Body of pancreas (tissue), 4 donors: ENCODE measurements at regions not wholly inside any gene's neighbourhood (a gene's known extent, or its start where the extent isn't known, plus 50 kb on each side); places are given as distances from the start of the nearest gene placed in this dataset.

Experiments
- POLR2A ChIP-seq, 3 donors: fragments of 450-650 bp; IDR thresholded peaks; one replicate each; pipeline ENCODE4 v1.6.1; 2016; ENCODE audit warnings: antibody characterized with exemption in 3 of 3, mild to moderate bottlenecking in 2 of 3
- TF ChIP-seq, protein P1 (sequence below), 7 experiments: fragments of 450-650 bp in 4 of 7; fragments of 200-600 bp in 3 of 7; sonication (generic) in 3 of 7; IDR thresholded peaks; one replicate each; pipeline ENCODE4 v1.5.1; 2016 to 2019; ENCODE audit warnings: antibody characterized with exemption in 7 of 7

DNA sequence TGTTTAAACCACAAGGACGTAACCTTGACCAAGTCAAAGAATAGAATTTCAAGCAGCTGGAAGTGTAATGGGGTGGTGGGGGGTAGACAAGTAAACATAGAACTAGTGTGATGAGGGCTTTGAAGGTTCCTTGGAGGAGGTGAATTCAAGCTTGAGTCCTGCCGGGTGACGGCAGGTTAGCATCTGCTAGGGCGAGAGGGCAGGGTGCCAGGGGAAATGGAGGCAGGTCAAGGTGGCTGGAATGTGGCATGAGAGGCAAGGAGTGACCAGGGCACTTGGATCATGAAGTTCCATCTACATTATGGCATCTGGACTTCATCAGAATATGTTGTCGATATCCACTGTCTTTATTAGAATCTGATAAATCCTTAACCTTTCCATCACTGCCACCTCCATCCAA is 207.5 kb upstream of the SLC35B3 start:
- TF ChIP-seq, protein P1, sequence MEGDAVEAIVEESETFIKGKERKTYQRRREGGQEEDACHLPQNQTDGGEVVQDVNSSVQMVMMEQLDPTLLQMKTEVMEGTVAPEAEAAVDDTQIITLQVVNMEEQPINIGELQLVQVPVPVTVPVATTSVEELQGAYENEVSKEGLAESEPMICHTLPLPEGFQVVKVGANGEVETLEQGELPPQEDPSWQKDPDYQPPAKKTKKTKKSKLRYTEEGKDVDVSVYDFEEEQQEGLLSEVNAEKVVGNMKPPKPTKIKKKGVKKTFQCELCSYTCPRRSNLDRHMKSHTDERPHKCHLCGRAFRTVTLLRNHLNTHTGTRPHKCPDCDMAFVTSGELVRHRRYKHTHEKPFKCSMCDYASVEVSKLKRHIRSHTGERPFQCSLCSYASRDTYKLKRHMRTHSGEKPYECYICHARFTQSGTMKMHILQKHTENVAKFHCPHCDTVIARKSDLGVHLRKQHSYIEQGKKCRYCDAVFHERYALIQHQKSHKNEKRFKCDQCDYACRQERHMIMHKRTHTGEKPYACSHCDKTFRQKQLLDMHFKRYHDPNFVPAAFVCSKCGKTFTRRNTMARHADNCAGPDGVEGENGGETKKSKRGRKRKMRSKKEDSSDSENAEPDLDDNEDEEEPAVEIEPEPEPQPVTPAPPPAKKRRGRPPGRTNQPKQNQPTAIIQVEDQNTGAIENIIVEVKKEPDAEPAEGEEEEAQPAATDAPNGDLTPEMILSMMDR (IDR thresholded peaks at IDR 0.05), result no peak
- no peak for TF ChIP-seq POLR2A (IDR thresholded peaks at IDR 0.05)
